H1 (cell line): ENCODE measurements at regions not wholly inside any gene's neighbourhood (a gene's known extent, or its start where the extent isn't known, plus 50 kb on each side); places are given as distances from the start of the nearest gene placed in this dataset.

ENCODE experiments used
- CHD1 ChIP-seq: IDR thresholded peaks from 2 replicates; pipeline ENCODE4 v1.6.1; 2012; ENCODE audit warnings: low read depth, low read length, improper control_type of control experiment
- POLR2A ChIP-seq, 2 experiments: IDR thresholded peaks; 1 replicate in 1 of 2; 2 replicates in 1 of 2; pipeline ENCODE4 v1.6.1; 2011; ENCODE audit warnings: low read depth in 2 of 2, low read length in 2 of 2, mild to moderate bottlenecking in 2 of 2; ENCODE audit errors: control extremely low read depth in 1 of 2

DNA sequence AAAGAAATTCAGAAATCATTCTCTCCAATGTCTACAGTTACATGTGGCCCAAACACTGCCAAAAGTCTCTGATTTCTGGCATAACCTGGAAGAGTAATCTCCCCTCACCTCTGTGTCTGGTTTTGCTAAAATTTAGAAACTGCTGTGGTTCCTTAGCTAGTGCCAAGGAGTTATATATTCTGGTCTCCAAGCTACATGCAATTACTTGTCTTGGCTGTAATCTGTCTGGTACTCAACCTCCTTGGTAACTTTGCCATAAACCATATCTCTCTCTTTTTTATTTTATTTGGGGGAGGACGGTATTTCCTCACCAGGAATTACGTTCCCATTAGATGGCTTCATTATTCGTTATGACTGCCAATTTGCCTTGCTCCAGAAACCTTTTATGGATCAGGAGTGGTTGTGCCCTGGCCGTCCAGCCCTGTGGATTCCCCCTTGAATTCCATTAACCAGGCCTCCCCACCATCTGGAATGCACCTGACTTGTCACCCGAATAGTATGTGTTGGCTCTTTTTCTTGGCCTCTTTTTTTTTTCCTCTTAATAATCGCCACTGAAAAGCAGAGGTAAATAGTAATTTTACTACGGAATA, 400.0 kb downstream of the CD83 start:
- TF ChIP-seq CHD1 (no peak), POLR2A (IDR thresholded peaks at IDR 0.05; ENCODE audit: control extremely low read depth in 1 of 2, low read depth in 2 of 2, low read length in 2 of 2) (no peak)
